Sigmoid colon (tissue), 4 donors: ENCODE measurements at regions not wholly inside any gene's neighbourhood (a gene's known extent, or its start where the extent isn't known, plus 50 kb on each side); places are given as distances from the start of the nearest gene placed in this dataset.

Experiments
- CTCF ChIP-seq, 4 experiments: fragments of 450-650 bp in 3 of 4; fragments of 200-600 bp in 1 of 4; IDR thresholded peaks; one replicate each; pipeline ENCODE4 v1.5.1; 2016 to 2019; ENCODE audit warnings: antibody characterized with exemption in 4 of 4, mild to moderate bottlenecking in 3 of 4, moderate library complexity in 2 of 4
- EP300 ChIP-seq, 4 donors: sonication (generic); formaldehyde crosslinking; IDR thresholded peaks; one replicate each; pipeline ENCODE4 v1.6.1; 2017; ENCODE audit warnings: antibody characterized with exemption in 4 of 4
- POLR2A ChIP-seq, 2 donors: fragments of 450-650 bp; IDR thresholded peaks; one replicate each; pipeline ENCODE4 v1.6.1; 2016; ENCODE audit warnings: antibody characterized with exemption in 2 of 2, mild to moderate bottlenecking in 2 of 2, moderate library complexity in 2 of 2
- POLR2AphosphoS5 ChIP-seq, 4 donors: sonication (generic); formaldehyde crosslinking; IDR thresholded peaks; one replicate each; pipeline ENCODE4 v1.6.1; 2017; ENCODE audit warnings: antibody characterized with exemption in 4 of 4

GRCh38 chr3:115448851-115449250, 174.5 kb upstream of the GAP43 start:
- TF ChIP-seq CTCF (IDR thresholded peaks at IDR 0.05) (no peak), POLR2A (IDR thresholded peaks at IDR 0.05) (no peak), EP300 (IDR thresholded peaks at IDR 0.05) (no peak), POLR2AphosphoS5 (IDR thresholded peaks at IDR 0.05) (no peak)
